Mammary epithelial cell (primary cell): ENCODE measurements at regions not wholly inside any gene's neighbourhood (a gene's known extent, or its start where the extent isn't known, plus 50 kb on each side); places are given as distances from the start of the nearest gene placed in this dataset.
"Not testable (repeated sequence)": the region's sequence is repeated elsewhere in the genome, so short reads cannot be mapped to it uniquely, and the experiment has no call there.

Experiments
- EZH2 ChIP-seq: IDR thresholded peaks from 2 replicates; pipeline ENCODE4 v1.6.1; 2012; ENCODE audit warnings: low read length, inconsistent platforms, borderline replicate concordance
- TF ChIP-seq, protein P1 (sequence below), 2 donors: IDR thresholded peaks in 1 of 2; conservative IDR thresholded peaks in 1 of 2; 2 replicates each; pipeline ENCODE4 v1.5.1; 2011 to 2012; ENCODE audit warnings: inconsistent platforms in 2 of 2, low read length in 2 of 2, mild to moderate bottlenecking in 2 of 2, control low read depth in 1 of 2, low read depth in 1 of 2; ENCODE audit not compliant: insufficient read depth in 1 of 2; ENCODE audit errors: extremely low read depth in 1 of 2

DNA sequence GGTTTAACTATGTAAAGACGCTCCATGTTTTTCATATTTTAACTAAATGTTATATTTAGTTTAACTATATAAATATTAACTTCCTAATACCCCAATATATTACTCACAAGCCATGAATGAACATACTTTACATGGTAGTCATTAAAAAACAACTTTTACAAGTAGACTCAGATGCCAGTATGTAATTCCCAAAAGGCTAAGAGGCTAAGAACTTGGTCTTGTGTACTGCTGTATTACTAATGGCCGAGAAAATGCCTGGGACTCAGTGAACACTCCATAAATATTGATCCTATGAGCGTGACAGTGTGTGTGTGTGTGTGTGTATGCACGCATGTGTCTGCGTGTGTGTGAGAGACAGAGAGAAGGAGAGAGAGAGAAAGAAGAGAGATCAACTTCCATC lies 2342.0 kb upstream of the PCDH20 start:
- TF ChIP-seq, protein P1, sequence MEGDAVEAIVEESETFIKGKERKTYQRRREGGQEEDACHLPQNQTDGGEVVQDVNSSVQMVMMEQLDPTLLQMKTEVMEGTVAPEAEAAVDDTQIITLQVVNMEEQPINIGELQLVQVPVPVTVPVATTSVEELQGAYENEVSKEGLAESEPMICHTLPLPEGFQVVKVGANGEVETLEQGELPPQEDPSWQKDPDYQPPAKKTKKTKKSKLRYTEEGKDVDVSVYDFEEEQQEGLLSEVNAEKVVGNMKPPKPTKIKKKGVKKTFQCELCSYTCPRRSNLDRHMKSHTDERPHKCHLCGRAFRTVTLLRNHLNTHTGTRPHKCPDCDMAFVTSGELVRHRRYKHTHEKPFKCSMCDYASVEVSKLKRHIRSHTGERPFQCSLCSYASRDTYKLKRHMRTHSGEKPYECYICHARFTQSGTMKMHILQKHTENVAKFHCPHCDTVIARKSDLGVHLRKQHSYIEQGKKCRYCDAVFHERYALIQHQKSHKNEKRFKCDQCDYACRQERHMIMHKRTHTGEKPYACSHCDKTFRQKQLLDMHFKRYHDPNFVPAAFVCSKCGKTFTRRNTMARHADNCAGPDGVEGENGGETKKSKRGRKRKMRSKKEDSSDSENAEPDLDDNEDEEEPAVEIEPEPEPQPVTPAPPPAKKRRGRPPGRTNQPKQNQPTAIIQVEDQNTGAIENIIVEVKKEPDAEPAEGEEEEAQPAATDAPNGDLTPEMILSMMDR (conservative IDR thresholded peaks at IDR 0.05 in 1 of 2, IDR thresholded peaks at IDR 0.05 in 1 of 2; ENCODE audit: extremely low read depth in 1 of 2, insufficient read depth in 1 of 2, low read depth in 1 of 2, low read length in 2 of 2), result not testable (repeated sequence)
- not testable (repeated sequence) for TF ChIP-seq EZH2
